Stimulated activated CD8-positive, alpha-beta memory T cell treated with anti-CD3 and anti-CD28 coated beads, Interleukin-15, amount 100 ng/mL, for 24 hours (primary cell): ENCODE measurements at regions not wholly inside any gene's neighbourhood (a gene's known extent, or its start where the extent isn't known, plus 50 kb on each side); places are given as distances from the start of the nearest gene placed in this dataset.
"Not testable (repeated sequence)": the region's sequence is repeated elsewhere in the genome, so short reads cannot be mapped to it uniquely, and the experiment has no call there.

Source experiments
- DNase-seq: peaks from one replicate; pipeline ENCODE4 v3.0.0-alpha.2; 2020; ENCODE audit warnings: low read depth

DNA sequence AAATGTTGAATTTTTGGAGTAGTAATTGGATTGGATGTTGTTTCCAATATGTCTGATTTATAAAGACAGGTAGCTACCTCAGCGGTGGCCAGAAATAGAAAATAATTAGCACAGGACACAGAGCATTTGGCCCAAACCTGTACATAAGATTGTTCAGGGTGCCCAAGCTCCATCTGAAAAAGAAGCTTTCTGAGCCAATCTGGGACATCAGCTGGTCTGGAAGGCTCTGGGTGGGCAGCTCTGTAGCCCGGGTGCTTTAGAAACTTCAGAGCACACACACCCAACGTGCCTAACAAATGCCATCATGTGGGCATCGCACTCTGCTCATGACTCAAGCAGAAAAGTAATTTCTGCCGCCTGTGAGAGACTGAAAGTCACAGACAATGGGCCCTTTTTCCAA is 460.7 kb downstream of the ICE1 start:
- no peak for DNase-seq

DNA sequence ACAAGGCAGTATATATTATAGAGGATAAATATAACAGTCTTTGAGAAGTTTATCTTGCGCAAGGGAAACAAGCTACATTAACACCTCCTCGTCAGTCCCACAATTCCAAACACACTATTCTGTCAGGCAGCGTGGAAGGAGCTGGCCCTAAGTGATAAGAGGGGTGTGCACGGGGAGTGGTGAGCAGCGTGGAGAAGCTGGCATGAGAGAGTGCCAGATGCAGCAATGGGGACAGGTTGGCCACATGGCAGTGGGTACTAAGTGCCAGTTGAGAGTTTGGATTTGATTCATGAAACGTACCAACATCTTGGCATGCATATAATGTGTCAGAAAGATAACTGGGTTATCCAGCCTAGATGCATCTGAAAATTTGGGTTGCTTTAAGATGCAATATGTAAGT is 460.2 kb downstream of the ICE1 start:
- no peak for DNase-seq

DNA sequence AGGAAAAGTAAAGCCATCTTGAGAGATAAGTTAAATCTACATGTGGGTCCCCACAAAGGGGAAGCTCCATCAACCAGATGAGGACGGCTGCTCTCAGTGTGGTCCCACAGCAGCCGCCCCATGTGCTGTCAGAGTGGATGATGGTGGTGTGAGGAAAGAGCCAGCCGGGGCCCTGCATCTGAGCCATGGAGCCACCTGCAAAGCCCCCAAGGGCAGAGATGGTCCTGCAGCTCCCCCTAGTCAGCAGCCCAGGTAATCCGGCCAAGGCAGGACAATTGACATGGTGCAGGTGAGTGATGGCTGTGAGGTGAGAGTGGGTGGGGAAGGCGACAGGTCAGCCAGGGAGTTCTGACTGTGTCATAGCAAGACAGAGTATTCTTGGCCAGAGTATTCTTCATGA is 458.8 kb downstream of the ICE1 start:
- no peak for DNase-seq

DNA sequence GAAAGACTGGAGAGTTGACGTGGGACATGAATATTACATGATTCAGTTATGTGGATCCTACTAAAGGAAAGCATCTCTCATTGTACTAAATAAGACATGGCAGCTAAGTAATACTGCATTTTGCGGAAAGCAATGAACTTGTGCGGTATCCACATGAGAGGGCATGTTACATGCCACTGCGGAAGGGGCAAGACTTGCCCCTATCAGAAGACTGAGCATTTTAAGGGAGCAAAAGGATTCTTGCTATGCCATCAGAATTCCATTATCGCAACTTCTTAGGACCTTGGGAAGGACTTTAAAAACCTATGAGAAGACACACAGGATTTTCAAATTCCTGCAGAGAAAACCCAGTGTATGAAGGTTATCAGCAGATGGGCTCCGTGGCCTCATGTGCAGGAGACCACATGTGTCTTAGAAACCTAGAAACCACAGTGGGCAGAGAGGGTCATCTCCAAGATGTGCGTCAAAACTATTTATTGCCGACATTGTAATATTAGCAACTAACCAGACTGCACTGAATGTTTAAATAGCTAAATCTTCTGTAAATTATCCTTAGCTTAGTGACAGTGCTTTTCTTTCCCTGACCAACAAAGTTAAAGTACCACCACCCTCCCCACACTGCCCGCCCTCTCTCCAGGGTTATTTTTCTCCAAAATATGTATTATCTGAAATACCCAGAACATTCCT is 457.7 kb downstream of the ICE1 start:
- DNase-seq, result no peak

DNA sequence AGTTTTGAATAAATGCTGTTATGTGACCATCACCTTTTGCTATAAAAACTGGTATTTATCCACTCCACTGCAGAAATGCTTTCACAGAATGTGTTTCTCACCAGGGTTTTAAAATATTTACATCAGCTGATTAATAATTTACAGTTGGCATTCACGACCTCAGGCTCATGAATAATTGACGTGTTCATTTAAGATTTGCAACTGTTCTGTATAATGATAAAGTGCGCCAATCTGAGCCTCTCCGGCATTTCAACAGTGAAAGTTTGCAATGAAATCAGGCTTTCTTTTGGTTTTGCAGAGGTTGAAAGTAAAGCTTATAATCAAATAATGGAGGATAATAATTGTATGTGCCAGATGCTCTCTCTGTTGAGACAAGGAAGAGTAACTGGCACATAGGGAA is 434.9 kb downstream of the ICE1 start:
- no peak for DNase-seq

DNA sequence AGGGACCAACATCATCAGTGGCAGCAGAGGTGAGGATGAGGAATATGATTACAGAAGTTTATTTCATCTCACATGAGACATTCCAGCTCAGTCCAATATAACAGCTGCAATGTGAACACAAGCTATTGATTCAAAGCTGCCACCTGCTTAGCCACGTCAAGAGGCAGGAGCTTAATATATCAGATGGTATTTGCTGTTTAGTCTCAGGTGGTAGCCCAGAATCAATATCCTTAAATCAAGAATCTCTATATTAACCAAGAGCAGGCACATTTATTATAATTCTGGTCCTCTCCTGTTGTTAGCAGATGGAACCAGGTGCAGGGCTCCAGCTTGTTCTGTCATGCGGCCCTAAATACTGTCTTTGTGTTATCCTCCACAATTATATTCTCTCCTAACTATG is 431.6 kb downstream of the ICE1 start:
- no peak for DNase-seq

DNA sequence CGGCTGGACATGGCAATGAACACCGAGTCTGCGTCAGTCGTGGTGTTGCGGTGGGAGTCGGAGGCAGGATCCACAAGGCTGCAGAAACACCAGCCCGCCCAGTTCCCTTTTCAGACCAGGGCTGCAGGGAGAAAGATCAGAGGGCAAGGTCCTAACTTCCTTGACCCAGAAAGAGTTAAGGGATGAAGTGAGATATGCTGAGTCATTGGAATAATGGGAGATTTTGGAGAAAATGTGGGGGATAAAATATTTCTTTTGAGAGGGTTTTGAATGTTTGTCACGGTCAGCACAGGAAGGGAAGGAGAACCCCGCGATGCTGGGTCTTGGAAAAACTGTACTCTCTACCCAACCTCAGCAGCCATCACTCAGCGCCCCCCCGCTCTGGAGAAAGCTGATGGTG is 416.0 kb downstream of the ICE1 start:
- DNase-seq, result no peak

DNA sequence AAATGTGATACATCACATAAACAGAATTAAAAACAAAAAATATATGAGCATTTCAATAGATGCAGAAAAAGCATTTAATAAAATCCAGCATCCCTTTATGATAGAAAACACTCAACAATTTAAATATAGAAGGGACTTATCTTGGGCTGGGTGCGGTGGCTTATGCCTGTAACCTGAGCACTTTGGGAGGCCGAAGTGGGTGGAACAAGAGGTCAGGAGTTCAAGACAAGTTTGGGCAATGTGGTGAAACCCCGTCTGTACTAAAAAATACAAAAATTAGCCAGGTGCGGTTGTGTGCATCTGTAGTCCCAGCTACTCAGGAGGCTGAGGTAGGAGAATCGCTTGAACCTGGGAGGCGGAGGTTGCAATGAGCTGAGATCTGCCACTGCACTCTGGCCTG is 409.1 kb downstream of the ICE1 start:
- DNase-seq, result not testable (repeated sequence)

DNA sequence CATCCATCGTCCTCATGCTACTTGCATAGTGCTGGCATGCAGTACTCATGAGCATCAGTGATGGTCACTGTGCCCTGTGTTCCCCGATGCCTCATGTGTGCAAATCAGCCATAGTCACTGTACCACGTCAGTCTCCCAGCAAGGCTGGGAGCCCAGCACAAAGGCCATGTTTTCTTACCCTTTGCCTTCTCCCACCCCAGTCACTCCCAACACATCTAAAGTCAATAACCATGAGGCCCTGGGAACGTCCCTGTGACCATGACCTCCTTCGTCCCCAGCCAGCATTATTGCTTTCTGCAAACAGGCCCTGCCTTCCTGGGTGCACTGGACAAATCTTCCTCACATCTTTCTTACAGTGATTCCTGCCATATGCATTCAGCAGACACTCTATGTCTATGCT is 406.1 kb downstream of the ICE1 start:
- no peak for DNase-seq

DNA sequence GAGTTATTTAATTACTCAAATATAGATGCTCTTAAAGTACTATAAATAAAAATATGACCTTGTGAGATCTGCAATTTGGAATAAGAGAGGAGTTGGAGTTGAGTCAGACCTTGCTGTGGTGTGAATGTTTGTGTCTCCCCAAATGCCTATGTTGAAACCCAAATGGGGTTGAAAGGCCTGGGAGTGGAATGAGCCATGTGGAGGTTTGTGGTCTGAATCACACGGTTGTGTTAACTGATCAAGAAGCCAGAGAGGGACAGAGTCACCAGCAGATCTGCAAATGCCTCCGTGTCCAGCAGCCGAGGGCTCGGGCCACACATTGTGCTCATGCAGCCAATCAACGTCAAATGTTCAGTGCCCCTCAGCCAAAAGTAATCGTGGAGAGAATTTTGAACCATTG is 404.4 kb downstream of the ICE1 start:
- DNase-seq, result no peak

DNA sequence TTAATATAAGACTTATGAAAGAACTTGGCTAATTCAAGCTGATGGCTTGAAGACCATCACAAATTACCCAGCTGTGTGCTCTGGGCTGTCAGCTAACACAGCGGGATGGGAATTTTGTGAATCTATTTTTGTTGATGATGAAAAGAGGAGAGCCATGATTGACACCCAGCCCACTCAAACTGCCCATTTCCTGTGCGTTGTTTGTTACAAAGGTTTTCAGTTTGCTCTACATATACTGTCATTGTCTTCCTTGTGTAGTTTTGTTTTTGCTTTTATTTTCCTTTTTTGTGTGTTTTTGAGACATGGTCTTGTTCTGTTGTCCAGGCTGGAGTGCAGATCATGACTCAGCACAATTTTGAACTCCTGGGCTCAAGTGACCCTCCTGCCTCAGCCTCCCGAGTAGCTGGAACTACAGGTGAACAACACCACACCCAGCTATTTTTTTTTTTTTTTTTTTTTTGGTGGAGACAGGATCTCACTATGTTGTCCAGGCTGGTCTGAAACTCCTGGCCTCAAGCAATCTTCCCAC is 400.3 kb downstream of the ICE1 start:
- no peak for DNase-seq

DNA sequence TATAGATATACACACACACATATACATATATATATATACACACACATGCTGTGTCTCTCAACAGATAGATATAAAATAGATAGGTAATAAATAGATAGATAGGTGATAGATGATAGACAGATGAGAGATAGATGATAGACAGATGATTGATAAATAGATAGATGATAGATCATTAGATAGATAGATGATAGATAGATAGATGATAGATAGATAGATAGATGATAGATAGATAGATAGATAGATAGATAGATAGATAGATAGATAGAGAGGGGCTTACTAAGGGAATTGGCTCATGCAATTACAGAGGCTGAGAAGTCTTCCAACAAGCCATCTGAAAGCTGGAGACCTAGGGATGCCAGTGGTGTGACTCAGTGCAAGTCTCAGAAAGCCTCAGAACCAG is 394.5 kb downstream of the ICE1 start:
- DNase-seq, result no peak

DNA sequence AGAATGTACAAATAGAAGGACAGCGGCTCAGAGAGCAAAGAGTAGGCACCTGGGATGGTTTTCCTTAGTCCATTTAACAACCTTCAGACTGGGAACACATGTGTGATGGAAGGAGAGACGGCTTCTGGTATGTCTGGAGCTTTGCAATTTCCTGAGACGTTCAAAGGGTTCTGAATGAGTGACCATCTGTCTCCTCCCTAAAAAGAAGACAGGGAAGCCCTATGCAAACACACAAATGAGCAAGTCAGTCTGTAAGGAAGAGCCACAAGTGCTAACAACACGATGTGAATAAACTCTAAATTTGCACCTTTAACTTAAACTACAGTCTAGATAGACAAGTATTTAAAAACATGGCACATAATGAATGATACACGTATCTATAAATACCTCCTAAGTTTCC is 391.0 kb downstream of the ICE1 start:
- DNase-seq, result no peak

DNA sequence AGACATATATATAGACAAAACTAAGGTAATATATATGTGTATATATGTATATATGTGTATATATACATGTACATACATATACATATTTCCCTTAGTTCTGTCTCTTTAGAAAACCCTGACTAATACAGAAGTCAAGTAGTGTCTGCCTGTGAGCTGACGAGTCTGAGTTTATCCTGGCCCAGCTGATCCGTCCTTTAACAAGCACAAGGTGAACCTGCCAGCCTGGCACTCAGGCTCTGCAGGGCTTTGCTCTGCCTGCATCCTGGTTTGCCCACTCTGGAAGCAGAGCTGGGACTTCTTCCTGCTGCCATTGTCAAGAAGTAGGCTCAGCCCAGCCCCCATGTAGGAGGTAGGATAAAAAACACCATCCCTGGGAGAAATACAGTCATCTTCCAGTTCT is 388.0 kb downstream of the ICE1 start:
- no peak for DNase-seq

DNA sequence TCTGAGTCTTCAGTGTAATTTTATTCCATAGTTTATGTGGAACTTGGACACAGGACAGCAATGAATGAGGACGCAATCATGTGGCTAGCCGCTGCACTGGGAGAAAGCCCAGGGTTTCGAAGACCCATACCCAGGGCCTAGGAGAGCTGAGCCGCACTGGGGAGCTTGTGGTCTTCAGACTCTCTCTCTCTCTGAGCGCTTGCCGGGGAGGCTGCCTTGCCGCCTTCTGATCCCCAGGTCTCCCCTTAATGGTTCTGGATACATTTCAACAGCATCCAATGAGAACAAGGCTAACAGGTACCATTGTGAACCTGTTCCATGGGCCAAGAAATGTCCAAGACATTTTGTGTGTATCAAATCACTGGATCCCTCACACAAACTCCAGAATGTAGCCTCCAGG is 383.4 kb downstream of the ICE1 start:
- DNase-seq, result no peak

DNA sequence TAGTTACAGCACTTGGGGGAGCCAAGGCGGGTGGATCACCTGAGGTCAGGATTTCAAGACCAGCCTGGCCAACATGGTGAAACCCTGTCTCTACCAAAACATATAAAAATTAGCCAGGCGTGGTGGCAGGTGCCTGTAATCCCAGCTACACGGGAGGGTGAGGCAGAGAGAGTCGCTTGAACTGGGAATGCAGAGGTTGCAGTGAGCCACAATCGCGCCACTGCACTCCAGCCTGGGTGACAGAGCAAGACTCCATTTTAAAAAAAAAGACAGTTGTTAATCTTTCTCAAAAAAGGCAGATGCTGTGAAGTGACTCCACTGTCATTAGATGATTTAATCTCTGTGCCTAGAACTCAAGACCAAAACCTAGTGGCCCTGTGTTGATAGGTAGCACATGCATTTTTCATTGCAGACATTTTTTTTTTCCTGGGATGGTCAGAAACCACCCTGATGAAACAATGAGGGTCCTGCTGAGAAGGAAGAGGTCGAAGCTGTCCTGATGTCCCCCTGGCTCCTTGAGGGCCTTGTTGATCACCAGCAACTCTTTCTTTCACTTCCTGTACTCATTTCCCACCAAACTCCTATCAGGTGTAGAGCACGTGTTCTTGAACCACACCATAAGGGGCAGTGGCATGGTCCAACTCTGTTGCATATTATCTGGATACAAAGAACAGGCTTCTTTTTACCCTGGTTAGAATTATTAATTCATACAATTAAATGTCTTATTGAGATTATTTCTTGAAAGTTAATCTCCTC is 382.2 kb downstream of the ICE1 start:
- DNase-seq, result no peak

DNA sequence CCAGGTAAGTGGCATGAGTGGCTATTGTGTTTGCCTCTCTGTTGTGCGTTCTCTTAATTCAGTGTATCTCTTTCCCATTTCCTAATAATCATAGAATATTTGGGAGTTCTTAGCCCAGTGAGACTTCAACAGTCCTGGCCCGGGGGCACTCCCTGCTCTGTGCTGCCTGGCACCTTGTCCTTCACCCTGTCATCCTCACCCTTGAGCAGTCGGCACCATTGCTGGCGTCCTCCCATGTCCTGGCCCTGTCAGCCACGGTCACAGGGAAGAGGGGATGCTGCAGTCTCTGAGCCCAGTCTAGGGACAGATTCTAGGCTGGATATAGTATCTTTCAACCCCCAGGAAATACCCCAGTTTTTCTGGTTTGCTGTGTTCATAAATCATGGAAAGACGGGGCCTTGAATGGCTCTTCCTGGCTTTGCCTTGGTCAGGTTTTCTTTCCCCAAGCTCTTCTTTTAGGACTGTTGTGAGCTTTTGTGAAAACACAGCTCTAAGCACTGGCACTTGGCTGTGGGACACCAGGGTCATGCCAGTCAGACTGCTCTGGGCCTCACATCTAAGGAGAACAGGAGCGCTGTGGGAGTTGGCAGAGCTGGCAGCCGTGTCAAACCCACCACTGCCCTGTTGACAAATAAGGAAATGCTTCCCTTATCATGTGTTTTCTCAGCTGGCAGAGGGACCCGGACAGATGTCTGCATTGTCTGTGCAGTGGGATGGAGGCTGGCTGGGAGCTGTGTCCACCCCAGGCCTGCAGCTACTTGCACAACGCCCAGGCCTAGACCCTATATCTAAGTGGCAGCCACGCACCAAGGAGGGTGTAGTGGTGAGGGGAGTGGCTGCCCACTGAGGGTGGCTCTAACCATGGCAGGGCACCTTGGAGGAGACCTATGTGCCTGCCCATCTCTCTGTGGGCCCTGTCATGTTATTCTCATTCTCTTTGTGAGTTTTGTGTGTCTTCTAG is 378.6 kb downstream of the ICE1 start:
- DNase-seq, result no peak

DNA sequence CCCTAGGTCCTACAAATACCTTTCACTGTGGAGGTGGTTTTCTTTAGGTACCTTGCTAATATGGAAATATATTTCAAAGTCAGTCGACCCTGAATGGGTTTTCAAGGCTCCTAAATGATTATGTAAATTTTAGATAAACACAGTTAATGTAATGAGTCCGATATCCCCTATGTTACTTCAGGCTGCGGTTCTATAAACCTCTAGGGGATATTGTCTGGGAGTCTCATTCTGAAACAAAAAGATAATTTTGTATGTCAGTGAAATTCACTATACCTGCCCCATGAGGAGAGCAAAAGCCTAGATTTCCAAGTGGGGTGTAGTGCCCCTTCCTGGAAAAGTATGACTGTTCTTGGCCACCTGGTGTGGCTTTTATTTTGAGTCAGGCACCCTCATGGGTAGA is 377.3 kb downstream of the ICE1 start:
- DNase-seq, result no peak

DNA sequence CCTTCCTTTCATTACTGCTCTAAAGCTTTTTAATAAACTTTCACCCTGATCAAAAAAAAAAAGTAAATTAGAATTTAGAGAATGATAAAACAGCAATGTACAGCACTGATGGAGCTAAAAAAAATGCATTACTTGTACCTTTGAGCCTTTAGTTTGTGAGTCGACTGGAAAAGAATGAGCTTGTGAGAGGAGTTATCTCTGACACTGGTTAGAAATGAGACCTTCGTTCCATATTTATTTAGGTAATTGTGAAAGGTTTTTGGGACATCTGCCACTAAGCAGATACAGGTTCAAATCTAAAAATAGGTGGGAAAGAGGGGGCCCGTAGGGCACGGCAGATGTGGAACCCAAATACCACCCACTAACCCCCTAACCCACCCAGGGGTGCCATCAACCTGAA is 376.8 kb downstream of the ICE1 start:
- no peak for DNase-seq

DNA sequence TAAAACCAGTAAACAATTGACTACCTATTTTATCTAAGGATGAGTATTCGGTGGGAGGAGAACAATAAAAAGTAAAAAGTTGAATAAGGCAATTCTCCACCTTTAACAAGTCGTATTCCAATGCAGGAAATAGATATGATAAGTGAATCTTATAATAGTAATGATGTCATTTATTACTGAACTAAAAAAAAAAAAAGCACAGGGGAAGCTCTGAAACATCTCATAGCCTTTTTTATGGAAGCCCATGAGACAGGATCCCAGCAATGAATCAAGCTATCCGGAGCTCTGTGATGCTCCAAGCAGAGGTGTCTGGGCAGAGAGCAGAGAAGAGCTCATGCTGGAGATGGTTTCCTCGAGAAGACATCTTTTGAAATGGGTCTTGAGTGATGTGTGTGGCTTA is 376.0 kb downstream of the ICE1 start:
- no peak for DNase-seq

DNA sequence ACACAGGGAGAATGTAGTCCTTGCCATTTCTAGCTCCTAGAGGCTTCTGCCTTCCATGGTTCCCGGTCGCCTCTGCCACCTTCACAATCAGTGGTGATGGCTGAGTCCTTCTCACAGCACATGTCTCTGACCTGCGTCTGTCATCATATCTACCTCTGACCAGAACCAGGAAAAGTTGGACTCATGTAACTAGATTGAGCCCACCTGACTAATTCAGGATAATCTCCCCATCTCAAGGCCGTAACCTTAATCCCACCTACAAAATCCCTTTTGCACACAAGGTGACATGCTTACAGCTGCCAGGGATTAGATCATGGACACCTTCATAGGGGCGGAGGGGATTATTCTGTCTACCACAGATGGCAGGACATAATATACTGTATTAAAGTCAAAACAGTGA is 375.6 kb downstream of the ICE1 start:
- DNase-seq, result no peak

DNA sequence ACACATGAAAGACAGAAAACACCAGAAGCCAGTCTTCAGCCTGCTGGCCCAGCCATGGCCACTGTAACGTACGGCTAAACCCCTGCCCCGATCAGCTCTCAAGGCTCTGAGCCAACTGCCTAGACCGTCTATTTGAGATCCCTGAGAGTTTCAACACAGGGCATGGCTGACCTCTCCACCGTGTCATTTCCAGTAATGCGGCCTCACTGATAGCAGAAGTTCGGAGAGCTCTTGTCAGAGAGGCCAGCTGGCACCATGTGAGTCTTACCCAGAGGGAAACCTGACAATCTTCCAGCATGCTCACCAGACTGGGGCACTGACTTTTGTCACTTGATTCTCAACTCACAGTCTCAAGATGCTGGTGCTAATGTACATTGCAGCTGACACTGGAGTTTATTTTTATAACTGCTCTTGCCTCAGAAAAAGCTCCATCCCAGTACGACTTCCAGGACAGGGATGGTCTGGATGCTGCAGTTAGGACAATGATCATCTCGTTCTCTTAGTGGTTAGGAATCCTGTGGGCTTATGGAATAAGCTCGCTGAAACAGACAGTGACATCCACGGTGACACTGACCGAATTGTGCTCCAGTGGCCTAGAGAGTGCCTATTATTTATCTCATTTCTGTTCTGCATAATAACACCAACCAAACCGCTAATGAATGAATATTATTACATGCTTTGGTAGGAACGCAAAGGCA is 372.7 kb downstream of the ICE1 start:
- no peak for DNase-seq
